Stimulated activated CD8-positive, alpha-beta memory T cell treated with anti-CD3 and anti-CD28 coated beads, Interleukin-12 subunit alpha, Interleukin-12 subunit beta, amount 100 ng/mL, for 1 hour (primary cell): ENCODE measurements at regions not wholly inside any gene's neighbourhood (a gene's known extent, or its start where the extent isn't known, plus 50 kb on each side); places are given as distances from the start of the nearest gene placed in this dataset.
"Not testable (repeated sequence)": the region's sequence is repeated elsewhere in the genome, so short reads cannot be mapped to it uniquely, and the experiment has no call there.

Experiments used
- DNase-seq: peaks from one replicate; pipeline ENCODE4 v3.0.0-alpha.2; 2020; ENCODE audit warnings: low read depth

- DNase-seq = not testable (repeated sequence)
Observed at GRCh38 chr2:89153210-89153609, 461.7 kb downstream of the RPIA start.

GRCh38 chr2:89154247-89154682 is 462.8 kb downstream of the RPIA start:
- DNase-seq = not testable (repeated sequence)

DNA sequence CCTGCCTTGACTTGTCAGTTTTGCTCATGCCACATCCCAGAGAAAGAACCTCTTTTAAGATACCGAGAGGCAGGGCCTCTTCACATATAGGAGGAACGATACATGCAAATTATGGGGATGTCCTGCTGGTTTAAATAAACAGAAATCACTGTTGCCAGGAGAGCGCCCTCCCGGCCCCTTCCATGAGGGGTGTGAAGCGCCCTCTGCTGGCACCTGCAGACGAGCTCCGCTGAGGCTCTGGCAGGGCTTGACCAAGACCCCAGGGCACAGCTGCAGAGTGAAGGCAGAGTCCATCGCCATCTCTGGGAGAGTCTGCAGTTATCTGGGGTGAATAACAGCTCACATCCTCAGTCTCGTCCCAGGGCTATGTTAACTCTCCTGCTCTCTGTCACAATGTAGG is 468.8 kb downstream of the RPIA start:
- not testable (repeated sequence) for DNase-seq

- not testable (repeated sequence) for DNase-seq
Observed at GRCh38 chr2:89161626-89162025, 470.2 kb downstream of the RPIA start.

DNA sequence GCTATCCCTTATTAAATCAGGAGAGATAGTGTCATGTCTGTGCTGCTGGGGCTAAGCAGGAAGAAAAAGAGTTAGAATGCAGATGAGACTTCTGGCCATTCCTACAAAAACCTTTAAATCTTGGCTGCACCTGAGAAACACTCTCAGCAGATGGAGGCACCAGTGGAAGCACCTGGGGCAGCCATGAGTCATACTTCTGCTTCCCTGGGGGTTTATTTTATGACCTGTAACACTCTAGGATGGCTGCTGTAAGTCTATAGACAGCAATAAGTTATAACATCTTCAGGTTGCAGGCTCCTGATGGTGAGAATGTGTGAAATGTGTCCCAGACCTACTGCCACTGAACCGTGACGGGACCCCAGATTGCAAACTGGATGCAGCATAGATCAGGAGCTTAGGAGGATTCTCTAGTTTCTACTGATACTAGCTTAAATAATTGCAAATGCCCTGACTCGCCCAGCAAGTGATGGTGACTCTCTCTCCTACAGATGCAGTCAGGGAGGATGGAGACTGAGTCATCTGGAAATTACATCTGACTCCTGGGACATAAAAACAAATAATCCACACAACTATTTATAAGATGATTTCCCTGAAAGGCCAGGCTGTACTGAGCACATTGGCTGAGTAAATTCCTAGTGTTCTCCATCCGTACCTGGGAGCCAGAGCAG is 479.2 kb downstream of the RPIA start:
- DNase-seq = not testable (repeated sequence)

DNA sequence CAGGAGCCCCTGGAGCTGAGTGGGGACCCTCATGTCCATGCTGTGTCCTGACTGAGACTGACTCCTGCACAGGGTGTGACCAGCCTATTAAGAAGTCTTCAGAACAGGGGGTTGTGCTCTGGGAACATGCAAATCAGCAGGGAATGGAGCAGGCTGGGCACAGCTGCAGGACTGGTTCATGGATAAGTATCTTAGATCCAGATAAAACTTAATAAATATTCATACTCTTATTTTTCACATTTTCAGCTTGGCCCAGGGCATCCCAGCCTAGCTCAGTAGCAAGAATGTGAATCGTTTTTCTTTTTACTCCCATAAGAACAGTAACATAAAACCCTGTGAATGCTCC is 479.7 kb downstream of the RPIA start:
- DNase-seq = not testable (repeated sequence)

DNA sequence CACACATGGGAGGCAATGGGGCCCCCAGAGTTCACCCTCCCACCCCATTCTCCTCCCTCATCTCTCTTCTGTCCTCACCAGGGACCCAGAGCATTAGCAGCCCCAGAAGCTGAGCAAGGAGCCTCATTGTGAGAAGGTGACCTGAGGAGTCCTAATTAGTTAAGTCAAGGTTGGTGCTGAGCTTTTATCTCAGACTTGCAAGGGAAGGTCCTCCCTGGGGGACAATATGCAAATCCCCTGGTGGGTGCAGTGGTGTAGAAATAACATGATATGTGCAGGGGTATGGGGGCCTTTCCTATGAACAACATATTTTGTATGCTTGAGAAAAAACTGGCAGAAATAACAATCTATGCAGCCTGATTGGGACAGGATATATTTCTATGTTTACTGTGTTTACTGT is 485.5 kb downstream of the RPIA start:
- not testable (repeated sequence) for DNase-seq

DNA sequence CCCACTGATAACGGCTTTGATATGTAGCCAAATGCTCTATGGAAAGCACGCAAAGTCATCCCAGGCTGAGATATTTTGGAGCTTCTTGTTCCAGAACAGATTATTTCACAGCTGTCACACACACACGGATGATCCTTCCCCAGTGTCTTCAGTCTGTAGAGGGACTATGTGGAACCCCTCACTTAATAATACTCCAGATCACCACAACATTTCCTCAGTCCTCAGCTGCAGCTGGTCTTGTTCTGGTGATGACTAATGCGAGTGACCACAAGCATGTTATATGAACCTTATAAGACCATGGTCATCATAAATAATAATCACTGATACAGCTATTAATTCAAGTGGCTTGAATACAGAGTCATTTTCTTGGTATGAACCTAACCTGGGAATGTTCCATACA is 490.7 kb downstream of the RPIA start:
- not testable (repeated sequence) for DNase-seq

GRCh38 chr2:89184746-89185145 is 493.3 kb downstream of the RPIA start:
- not testable (repeated sequence) for DNase-seq

- DNase-seq = not testable (repeated sequence)
Observed at GRCh38 chr2:89195636-89196251, 504.3 kb downstream of the RPIA start.

DNA sequence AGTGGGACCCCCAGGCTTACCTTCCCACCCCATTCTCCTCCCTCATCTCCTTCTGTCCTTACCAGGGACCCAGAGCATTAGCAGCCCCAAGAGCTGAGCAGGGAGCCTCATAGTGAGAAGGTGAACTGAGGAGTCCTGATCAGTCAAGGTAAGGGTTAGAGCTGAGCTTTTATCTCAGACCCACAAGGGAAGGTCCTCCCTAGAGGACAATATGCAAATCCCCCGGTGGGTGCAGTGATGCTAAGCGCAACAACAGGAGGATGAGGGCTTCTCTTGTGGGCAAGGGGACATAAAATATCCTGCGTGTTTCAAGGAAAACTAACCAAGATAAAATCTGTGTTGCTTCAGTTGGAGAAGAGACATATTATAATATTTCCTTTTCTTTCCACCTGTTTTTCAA is 505.2 kb downstream of the RPIA start:
- DNase-seq = not testable (repeated sequence)

DNA sequence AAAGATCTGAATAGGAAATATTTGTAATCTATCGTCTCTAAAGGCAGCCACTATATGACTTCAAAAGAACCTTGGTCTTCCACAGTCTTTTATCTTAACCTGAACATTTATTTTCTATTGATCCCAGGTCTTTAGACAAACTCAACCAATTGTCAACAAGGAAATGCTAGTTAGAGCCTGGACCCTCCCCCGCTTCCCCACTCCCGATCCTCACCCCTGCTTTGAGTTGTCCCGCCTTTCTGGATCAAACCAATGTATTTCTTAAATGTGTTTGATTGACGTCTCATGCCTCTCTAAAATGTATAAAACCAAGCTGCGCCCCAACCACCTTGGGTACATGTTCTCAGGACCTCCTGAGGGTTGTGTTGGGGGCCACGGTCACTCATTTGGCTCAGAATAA is 506.6 kb downstream of the RPIA start:
- DNase-seq = not testable (repeated sequence)

- not testable (repeated sequence) for DNase-seq
Observed at GRCh38 chr2:89199453-89200246, 508.2 kb downstream of the RPIA start.

DNA sequence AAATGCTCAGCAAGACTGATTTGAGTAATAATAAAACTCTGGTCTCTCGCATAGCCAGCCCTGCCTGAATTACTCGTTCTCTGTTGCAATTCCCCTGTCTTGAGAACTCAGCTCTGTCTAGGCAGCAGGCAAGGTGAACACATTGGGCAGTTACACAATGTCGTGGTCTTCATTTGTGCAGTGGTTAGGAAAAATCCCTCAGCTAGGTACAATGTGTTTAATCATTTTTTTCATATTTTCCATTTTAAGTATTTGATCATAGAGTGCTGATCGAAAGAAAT is 508.7 kb downstream of the RPIA start:
- DNase-seq = not testable (repeated sequence)

- not testable (repeated sequence) for DNase-seq
Observed at GRCh38 chr2:89202518-89202917, 511.0 kb downstream of the RPIA start.

DNA sequence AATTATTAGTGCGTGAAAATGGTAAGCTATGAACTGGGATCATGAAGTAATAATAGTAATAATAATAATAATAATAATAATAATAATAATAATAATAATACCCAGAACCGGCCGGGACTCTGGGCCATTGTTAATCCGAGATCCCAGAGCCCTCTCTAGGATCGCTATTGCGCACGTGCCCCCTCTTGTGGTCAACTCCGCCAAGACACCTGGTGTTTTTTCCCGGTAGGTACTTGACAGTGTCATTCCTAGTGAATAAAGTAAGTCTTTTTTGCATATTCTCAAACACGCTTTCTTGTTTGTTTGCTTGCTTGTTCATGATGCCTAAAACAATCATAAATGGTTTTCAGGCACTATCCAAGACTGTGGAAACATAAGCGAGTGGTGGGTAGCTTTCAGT is 513.7 kb downstream of the RPIA start:
- peak; percentile 8 for DNase-seq

DNA sequence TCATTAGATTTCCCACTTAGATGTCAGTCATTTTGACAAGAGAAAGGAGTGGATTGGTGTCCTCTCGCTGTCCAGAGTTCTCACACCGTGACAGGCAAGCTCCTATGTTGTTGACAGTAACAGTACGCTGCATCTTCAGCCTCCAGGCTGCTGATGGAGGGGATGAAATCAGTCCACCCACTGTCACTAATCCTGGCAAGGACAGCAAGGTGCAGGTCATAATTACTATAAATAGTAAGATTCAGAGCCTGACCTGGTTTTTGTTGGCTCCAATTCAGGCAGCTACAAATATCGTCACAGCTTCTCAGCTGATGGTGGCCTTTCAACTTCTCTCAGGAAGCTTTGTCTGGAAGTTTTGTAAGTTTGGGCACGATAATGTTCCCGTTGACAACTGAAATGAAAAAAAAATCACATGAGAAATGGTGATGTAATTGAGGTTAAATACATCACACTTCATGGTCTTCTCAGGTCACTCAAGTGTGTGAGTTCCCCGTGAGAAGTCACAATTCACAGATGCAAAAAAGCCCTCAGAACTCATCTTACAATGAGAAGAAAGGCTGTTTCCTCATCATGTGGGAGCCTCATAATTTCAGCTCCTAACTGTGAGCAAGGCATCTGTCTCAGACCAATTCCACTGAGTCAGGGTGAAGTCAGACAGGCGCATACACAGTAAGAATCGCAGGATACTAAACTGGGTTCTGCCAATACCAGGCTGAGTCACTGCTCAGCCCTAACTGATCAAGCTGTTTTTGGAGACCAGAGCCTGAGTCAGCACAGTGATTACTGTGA is 516.9 kb downstream of the RPIA start:
- DNase-seq = not testable (repeated sequence)

DNA sequence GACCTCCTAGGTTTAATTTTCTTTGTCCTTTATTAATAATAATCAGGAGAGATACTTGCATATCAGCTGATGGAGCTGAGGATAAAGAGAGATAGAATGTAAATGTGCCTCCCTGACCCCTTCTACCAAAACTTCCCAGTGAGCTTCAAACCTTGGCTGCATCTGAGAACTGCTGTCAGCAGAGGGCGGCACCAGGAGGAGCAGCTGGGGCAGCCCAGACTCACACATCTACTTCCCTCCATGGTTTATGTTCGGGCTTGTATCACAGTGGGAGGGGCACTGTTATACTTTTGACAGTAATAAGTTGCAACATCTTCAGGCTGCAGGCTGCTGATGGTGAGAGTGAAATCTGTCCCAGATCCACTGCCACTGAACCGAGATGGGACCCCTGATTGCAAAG is 521.7 kb downstream of the RPIA start:
- DNase-seq = not testable (repeated sequence)

DNA sequence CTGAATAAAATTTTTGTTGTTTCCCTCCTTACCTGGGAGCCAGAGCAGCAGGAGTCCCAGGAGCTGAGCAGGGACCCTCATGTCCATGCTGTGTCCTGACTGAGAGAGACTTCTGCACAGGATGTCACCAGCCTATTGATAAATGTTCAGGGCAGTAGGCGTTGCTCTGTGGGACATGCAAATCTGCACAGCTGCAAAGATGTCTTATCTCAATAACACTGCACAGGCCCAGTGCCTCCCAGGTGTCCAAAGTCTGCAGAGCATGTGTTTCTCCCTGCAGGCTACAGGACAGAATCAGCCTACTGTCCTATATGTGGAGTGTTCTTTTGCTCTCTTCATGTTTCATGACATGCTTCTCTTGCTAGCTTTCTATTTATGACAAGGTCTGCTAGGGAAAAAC is 522.3 kb downstream of the RPIA start:
- not testable (repeated sequence) for DNase-seq

- not testable (repeated sequence) for DNase-seq
Observed at GRCh38 chr2:89221474-89221873, 530.0 kb downstream of the RPIA start.

DNA sequence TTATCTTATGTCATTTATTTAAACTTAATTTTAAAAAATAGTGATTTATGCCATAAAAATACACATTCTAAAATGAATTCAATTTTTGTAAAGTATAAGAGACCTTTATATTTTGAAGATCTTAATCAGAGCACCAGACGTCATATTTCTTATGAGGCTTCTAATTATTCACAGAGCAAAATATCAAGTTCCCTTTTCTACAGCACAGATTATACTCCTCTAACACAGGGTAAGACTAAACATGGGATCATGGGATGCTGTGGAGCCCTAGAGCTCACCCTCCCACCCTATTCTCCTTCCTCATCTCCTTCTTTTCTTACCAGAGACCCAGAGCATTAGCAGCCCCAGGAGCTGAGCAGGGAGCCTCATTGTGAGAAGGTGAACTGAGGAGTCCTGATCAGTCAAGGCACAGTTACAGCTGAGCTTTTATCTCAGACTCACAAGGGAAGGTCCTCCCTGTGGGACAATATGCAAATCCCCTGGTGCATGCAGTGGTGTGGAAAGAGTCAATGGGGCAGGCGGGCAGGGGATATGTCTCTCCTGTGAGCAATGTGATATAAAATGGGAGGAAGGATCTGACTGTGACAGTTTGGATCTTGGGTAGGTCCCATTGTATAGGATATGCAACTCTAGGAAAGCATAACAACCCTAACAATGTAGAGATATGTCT is 530.7 kb downstream of the RPIA start:
- not testable (repeated sequence) for DNase-seq

DNA sequence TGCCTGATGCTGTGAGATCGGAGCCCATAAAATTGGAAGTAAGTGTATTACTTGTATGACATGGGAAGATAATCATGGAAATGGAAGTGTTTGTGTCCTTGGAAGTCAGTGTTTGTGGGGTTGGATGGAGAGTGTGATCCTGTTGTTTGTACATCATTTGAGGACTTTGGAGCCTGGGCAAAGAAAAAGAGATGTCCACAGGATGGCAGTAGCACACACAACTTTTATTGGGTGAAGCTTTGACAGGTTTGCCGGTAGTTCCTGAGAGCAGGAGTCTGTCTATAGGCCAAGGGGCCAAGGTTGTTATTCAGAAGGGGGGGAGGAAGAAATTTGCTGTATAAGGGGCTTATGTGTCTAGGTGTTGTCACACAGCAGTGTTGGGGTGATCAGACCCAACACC is 533.3 kb downstream of the RPIA start:
- DNase-seq = not testable (repeated sequence)
